C4-2B (cell line): ENCODE measurements at regions not wholly inside any gene's neighbourhood (a gene's known extent, or its start where the extent isn't known, plus 50 kb on each side); places are given as distances from the start of the nearest gene placed in this dataset.

Source experiments
- ZFX ChIP-seq: fragments of 450-650 bp; IDR thresholded peaks from 2 replicates; pipeline ENCODE4 v1.6.1; 2017
- TF ChIP-seq, protein P1 (sequence below): fragments of 450-650 bp; conservative IDR thresholded peaks from 2 replicates; pipeline ENCODE4 v1.5.1; 2017; ENCODE audit warnings: mild to moderate bottlenecking

DNA sequence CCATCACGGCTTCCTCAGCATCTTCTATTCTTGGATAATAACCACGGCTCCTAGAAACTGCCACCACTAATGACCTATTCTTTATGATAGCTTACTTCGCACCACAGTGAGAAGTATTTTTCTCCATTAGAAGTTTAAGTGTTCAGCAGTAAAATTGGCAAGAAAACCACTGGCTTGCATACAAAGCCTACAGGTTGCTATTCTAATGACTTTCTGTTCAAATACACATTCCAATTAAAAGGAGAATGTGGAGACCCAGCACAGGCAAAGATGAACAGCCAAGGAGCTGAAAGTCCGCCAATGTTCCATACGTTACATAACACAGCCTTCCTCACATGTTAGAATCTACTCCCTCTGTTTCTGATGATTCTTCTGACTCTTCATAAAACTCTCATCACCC, 875.0 kb upstream of the PRKX start:
- TF ChIP-seq, protein P1, sequence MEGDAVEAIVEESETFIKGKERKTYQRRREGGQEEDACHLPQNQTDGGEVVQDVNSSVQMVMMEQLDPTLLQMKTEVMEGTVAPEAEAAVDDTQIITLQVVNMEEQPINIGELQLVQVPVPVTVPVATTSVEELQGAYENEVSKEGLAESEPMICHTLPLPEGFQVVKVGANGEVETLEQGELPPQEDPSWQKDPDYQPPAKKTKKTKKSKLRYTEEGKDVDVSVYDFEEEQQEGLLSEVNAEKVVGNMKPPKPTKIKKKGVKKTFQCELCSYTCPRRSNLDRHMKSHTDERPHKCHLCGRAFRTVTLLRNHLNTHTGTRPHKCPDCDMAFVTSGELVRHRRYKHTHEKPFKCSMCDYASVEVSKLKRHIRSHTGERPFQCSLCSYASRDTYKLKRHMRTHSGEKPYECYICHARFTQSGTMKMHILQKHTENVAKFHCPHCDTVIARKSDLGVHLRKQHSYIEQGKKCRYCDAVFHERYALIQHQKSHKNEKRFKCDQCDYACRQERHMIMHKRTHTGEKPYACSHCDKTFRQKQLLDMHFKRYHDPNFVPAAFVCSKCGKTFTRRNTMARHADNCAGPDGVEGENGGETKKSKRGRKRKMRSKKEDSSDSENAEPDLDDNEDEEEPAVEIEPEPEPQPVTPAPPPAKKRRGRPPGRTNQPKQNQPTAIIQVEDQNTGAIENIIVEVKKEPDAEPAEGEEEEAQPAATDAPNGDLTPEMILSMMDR = no peak
- no peak for TF ChIP-seq ZFX
